Right cardiac atrium (tissue), 5 donors: ENCODE measurements at regions not wholly inside any gene's neighbourhood (a gene's known extent, or its start where the extent isn't known, plus 50 kb on each side); places are given as distances from the start of the nearest gene placed in this dataset.
"Not testable (repeated sequence)": the region's sequence is repeated elsewhere in the genome, so short reads cannot be mapped to it uniquely, and the experiment has no call there.

Experiments used
- ATAC-seq, 2 donors: fragments of 200-7000 bp; cut with Tn5 transposase; one replicate each; pipeline versions ENCODE4 v1.8.0 to v1.9.1; 2020; ENCODE audit warnings: moderate library complexity in 2 of 2, mild to moderate bottlenecking in 1 of 2
- DNase-seq, 3 donors: peaks; one replicate each; pipeline ENCODE4 v3.0.0-alpha.2; 2020
- H3K27ac ChIP-seq: one replicate; pipeline ENCODE4 v1.5.1; 2013; ENCODE audit warnings: mild to moderate bottlenecking, low read length, control low read depth, moderate library complexity
- H3K27me3 ChIP-seq: one replicate; pipeline ENCODE4 v1.6.1; 2013; ENCODE audit not compliant: control insufficient read depth, insufficient read depth
- H3K4me1 ChIP-seq: one replicate; pipeline ENCODE4 v1.6.1; 2013; ENCODE audit warnings: low read length; ENCODE audit not compliant: control insufficient read depth, insufficient read depth
- H3K4me3 ChIP-seq: one replicate; pipeline ENCODE4 v1.5.1; 2013; ENCODE audit warnings: low read length, control low read depth
- H3K9me3 ChIP-seq: one replicate; pipeline ENCODE4 v1.6.1; 2013; ENCODE audit warnings: low read length; ENCODE audit not compliant: control insufficient read depth
- WGBS: extraction: QIAGEN DNeasy Blood & Tissue Kit; methylation state at CpG from one replicate; pipeline ENCODE4 v1.1.7; 2013; 5-methylcytosine and 5-hydroxymethylcytosine counted together
- intact Hi-C, 4 donors: fragments of 100-400 bp; cut with DNase I; formaldehyde crosslinking; loops; one replicate each; pipeline versions ENCODE4 v1.11.0 to v1.14.0; 2022 to 2023
- donor health status: healthy with polysubstance abuse.
- donor health status: DM: no; HTN: yes; CAD: no.
- donor health status: DM: no; HTN: no; CAD: no.
- donor health status: DM: no; HTN: yes; CAD: no; lungs with severe emphysema.
- donor health status: DM: yes; HTN: yes; CAD: no.

- no peak for DNase-seq
- Histone ChIP-seq H3K27ac (no peak overlapping the region), H3K9me3 (no peaks in the 10 kb centered on the region), H3K4me1 (no peaks in the 10 kb centered on the region), H3K27me3 (no peaks in the 10 kb centered on the region), H3K4me3 (no peak overlapping the region)
- ATAC-seq = no peak
- WGBS = 81% methylated on average over 14 of the region's 14 CpGs
- intact Hi-C loops = loop anchor here in 1 of 4 donors (10.0 kb wide), 1 partner anchor 186 kb away; no protein-coding TSS in a partner anchor
Observed at GRCh38 chr11:12058425-12059115, 50.1 kb upstream of the DKK3 start.

DNA sequence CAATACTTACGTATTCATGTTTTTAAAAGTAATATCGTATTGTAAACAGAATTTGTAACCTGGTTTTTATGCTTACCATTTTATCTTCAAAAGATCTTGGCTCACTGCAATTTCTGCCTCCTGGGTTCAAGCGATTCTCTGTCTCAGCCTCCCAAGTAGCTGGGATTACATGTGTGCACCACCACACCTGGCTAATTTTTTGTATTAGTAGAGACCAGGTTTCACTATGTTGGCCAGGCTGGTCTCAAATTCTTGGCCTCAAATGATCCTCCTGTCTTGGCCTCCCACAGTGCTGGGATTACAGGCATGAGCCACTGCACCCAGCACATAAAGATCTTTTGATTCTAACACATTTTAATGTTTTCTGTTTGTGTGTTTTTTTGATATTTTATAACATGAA, 50.7 kb upstream of the DKK3 start:
- H3K27ac ChIP-seq, H3K4me1 ChIP-seq, DNase-seq, H3K27me3 ChIP-seq, H3K9me3 ChIP-seq, ATAC-seq, H3K4me3 ChIP-seq: not testable (repeated sequence)
- WGBS = over 99% methylated on average over 3 of the region's 3 CpGs
- intact Hi-C loops = loop anchor here in 1 of 4 donors (10.0 kb wide), 1 partner anchor 186 kb away; no protein-coding TSS in a partner anchor

GRCh38 chr11:12060385-12060985, 49.9 kb upstream of the MICAL2 start:
- H3K4me3 ChIP-seq = no peak overlapping the region
- no peak for ATAC-seq
- no peak for DNase-seq
- WGBS = 76% methylated on average over 4 of the region's 4 CpGs
- no peak overlapping the region for H3K27ac ChIP-seq
- H3K27me3 ChIP-seq = no peaks in the 10 kb centered on the region
- intact Hi-C loops = no loop called here
- H3K4me1 ChIP-seq = no peaks in the 10 kb centered on the region
- no peaks in the 10 kb centered on the region for H3K9me3 ChIP-seq
